ENCODE measurements at regions not wholly inside any gene's neighbourhood (a gene's known extent, or its start where the extent isn't known, plus 50 kb on each side); places are given as distances from the start of the nearest gene placed in this dataset.

- no peak for TF ChIP-seq POLR2AphosphoS5 (IDR thresholded peaks at IDR 0.05; ENCODE audit: borderline replicate concordance, low read depth, low read length)
- TF ChIP-seq EZH2 (IDR thresholded peaks at IDR 0.05), result no peak
- TF ChIP-seq FOXP2 (optimal IDR thresholded peaks at IDR 0.05; ENCODE audit: control extremely low read depth, extremely low read length, insufficient read depth), result no peak
These were observed 166.9 kb downstream of the MOXD1 start for GRCh38 chr6:132234356-132234755.
